Uterus (tissue), 3 donors: ENCODE measurements at regions not wholly inside any gene's neighbourhood (a gene's known extent, or its start where the extent isn't known, plus 50 kb on each side); places are given as distances from the start of the nearest gene placed in this dataset.

Experiments used
- DNase-seq, 2 donors: peaks; one replicate each; pipeline ENCODE4 v3.0.0-alpha.2; 2019 to 2020
- H3K27ac ChIP-seq, 2 donors: fragments of 200-600 bp; sonication (generic); 1 replicate in 1 of 2; 2 replicates in 1 of 2; pipeline ENCODE4 v1.5.1; 2016 to 2018
- H3K27me3 ChIP-seq, 2 donors: fragments of 200-600 bp; sonication (generic); one replicate each; pipeline ENCODE4 v1.5.1; 2018 to 2019; ENCODE audit warnings: control low read depth in 1 of 2
- H3K36me3 ChIP-seq, 2 donors: fragments of 200-600 bp; sonication (generic); one replicate each; pipeline ENCODE4 v1.5.1; 2019; ENCODE audit warnings: control low read depth in 1 of 2
- H3K4me1 ChIP-seq, 2 donors: fragments of 200-600 bp; sonication (generic); one replicate each; pipeline ENCODE4 v1.5.1; 2018 to 2019; ENCODE audit warnings: control low read depth in 1 of 2
- H3K4me3 ChIP-seq, 2 donors: fragments of 200-600 bp; sonication (generic); 1 replicate in 1 of 2; 2 replicates in 1 of 2; pipeline ENCODE4 v1.5.1; 2018 to 2019; ENCODE audit warnings: mild to moderate bottlenecking in 1 of 2
- H3K9me3 ChIP-seq, 2 donors: fragments of 200-600 bp; sonication (generic); one replicate each; pipeline ENCODE4 v1.5.1; 2019; ENCODE audit warnings: control low read depth in 1 of 2
- POLR2A ChIP-seq, 2 donors: fragments of 450-650 bp; IDR thresholded peaks; one replicate each; pipeline ENCODE4 v1.6.1; 2016; ENCODE audit warnings: antibody characterized with exemption in 2 of 2, mild to moderate bottlenecking in 1 of 2, moderate library complexity in 1 of 2
- intact Hi-C: fragments of 100-400 bp; cut with DNase I; formaldehyde crosslinking; loops from one replicate; pipeline ENCODE4 v1.15.1; 2023; ENCODE audit warnings: low total_unique reads
- TF ChIP-seq, protein P1 (sequence below), 4 experiments: fragments of 200-600 bp in 2 of 4; fragments of 450-650 bp in 2 of 4; sonication (generic) in 2 of 4; IDR thresholded peaks; one replicate each; pipeline ENCODE4 v1.5.1; 2016 to 2019; ENCODE audit warnings: antibody characterized with exemption in 4 of 4, mild to moderate bottlenecking in 2 of 4, moderate library complexity in 1 of 4
- donor health status: DM: yes; HTN: yes; CAD: no.

GRCh38 chr5:17394086-17394485 lies 103.9 kb upstream of the TAF11L2 start:
- H3K4me1 ChIP-seq: no peaks in the 10 kb centered on the region
- DNase-seq: no peak
- no peaks in the 10 kb centered on the region for H3K27me3 ChIP-seq
- peak overlapping the region in 1 of 2 donors; percentile 34 for H3K27ac ChIP-seq
- no peak overlapping the region for H3K4me3 ChIP-seq
- no peaks in the 10 kb centered on the region for H3K36me3 ChIP-seq
- TF ChIP-seq, protein P1, sequence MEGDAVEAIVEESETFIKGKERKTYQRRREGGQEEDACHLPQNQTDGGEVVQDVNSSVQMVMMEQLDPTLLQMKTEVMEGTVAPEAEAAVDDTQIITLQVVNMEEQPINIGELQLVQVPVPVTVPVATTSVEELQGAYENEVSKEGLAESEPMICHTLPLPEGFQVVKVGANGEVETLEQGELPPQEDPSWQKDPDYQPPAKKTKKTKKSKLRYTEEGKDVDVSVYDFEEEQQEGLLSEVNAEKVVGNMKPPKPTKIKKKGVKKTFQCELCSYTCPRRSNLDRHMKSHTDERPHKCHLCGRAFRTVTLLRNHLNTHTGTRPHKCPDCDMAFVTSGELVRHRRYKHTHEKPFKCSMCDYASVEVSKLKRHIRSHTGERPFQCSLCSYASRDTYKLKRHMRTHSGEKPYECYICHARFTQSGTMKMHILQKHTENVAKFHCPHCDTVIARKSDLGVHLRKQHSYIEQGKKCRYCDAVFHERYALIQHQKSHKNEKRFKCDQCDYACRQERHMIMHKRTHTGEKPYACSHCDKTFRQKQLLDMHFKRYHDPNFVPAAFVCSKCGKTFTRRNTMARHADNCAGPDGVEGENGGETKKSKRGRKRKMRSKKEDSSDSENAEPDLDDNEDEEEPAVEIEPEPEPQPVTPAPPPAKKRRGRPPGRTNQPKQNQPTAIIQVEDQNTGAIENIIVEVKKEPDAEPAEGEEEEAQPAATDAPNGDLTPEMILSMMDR (IDR thresholded peaks at IDR 0.05): no peak
- TF ChIP-seq POLR2A (IDR thresholded peaks at IDR 0.05): no peak
- H3K9me3 ChIP-seq: no peaks in the 10 kb centered on the region
- intact Hi-C loops: no loop called here

DNA sequence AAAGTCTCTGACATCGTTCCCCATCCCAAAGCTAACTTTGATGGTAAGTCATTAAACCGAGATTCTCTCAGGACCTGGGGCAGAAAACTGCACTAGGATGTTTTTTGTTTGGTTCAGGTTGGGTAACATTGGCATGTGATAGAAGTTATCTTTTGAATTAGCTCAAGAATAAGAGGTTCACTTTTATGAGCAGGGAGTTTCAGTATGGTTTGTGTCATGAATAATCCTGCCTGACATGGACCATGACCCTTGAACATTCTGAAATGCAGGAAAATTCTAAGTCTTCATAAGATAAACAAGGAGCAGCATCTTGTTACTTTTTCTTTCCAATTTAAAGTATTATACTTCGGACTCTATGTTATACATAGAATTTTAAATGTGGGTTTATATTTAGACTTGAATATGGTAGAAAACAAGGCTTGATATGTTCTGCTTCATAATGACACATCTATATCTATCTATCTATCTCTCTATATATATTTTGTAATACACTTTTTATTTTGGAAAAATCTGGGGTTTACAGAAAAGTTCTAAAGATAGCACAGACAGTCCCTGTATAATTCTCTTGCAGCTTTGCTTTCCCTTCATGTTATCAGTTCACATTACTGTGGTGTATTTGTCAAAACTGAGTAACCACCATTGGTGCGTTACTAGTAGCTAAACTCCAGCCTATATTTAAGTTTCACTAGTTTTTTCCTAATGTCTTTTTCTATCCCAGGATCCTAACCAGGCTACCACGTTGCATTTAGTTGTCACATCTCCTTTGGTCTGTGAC lies 102.7 kb upstream of the TAF11L2 start:
- no peak for TF ChIP-seq POLR2A (IDR thresholded peaks at IDR 0.05)
- TF ChIP-seq, protein P1 (IDR thresholded peaks at IDR 0.05): no peak
- no peaks in the 10 kb centered on the region for H3K27me3 ChIP-seq

DNA sequence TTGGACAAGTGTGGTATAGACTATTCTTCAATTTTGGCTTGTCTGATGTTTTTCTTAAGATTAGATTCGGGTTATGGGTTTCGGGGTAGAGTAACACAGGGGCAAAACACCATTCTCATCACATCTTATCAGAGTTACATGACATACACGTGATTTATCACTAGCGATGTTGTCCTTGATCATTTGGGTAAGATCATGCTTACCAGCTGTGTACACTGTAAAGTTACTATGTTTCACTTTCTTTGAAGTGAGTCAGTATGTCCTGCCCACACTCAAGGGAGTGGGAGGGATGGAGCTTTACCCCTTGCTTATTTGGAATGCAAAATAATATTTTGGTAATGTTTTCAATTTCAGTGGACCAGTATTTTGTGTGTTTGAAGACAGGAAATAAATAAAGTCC lies 101.8 kb upstream of the TAF11L2 start:
- no peak overlapping the region for H3K4me3 ChIP-seq
- H3K27me3 ChIP-seq: no peaks in the 10 kb centered on the region
- no peaks in the 10 kb centered on the region for H3K4me1 ChIP-seq
- H3K36me3 ChIP-seq: no peaks in the 10 kb centered on the region
- DNase-seq: no peak
- no peaks in the 10 kb centered on the region for H3K9me3 ChIP-seq
- intact Hi-C loops: no loop called here
- TF ChIP-seq, protein P1 (IDR thresholded peaks at IDR 0.05): no peak
- no peak for TF ChIP-seq POLR2A (IDR thresholded peaks at IDR 0.05)
- peak overlapping the region in 1 of 2 donors; percentile 34 for H3K27ac ChIP-seq

More for the DNA sequence above, 102.7 kb upstream of the TAF11L2 start:
- intact Hi-C loops: no loop called here
- Histone ChIP-seq H3K27ac (peak overlapping the region in 1 of 2 donors; percentile 34), H3K4me1 (no peaks in the 10 kb centered on the region), H3K9me3 (no peaks in the 10 kb centered on the region), H3K4me3 (no peak overlapping the region), H3K36me3 (no peaks in the 10 kb centered on the region)
- DNase-seq: no peak

DNA sequence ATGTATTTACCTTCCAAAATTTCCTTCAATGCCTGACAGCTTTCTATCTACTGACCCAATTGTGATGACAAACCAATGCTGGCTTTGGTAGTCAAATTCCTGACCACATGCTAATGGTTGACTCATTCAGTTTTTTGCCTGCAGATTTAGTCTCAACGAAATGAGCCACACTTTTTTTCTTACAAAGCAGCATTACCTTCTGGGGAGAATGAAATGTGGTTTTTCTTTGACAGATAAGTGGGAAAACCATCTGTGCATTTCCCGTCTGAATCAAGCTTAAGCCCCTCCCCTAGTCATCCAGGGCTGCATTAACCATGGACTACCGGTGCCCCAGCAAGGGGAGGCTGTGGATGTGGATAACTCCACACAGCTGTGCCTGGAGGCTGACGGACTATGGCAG lies 99.6 kb upstream of the TAF11L2 start:
- Histone ChIP-seq H3K36me3 (no peaks in the 10 kb centered on the region), H3K27me3 (no peaks in the 10 kb centered on the region), H3K9me3 (no peaks in the 10 kb centered on the region), H3K4me1 (no peaks in the 10 kb centered on the region), H3K4me3 (no peak overlapping the region), H3K27ac (no peak overlapping the region)
- intact Hi-C loops: no loop called here
- TF ChIP-seq, protein P1 (IDR thresholded peaks at IDR 0.05): no peak
- no peak for TF ChIP-seq POLR2A (IDR thresholded peaks at IDR 0.05)
- no peak for DNase-seq

GRCh38 chr5:17398866-17399835 lies 98.9 kb upstream of the TAF11L2 start:
- H3K4me1 ChIP-seq: no peaks in the 10 kb centered on the region
- no peak overlapping the region for H3K4me3 ChIP-seq
- intact Hi-C loops: no loop called here
- no peaks in the 10 kb centered on the region for H3K36me3 ChIP-seq
- H3K27me3 ChIP-seq: no peaks in the 10 kb centered on the region
- no peaks in the 10 kb centered on the region for H3K9me3 ChIP-seq
- no peak for DNase-seq
- TF ChIP-seq, protein P1 (IDR thresholded peaks at IDR 0.05): no peak
- TF ChIP-seq POLR2A (IDR thresholded peaks at IDR 0.05): no peak
- no peak overlapping the region for H3K27ac ChIP-seq
